ENCODE measurements at regions not wholly inside any gene's neighbourhood (a gene's known extent, or its start where the extent isn't known, plus 50 kb on each side); places are given as distances from the start of the nearest gene placed in this dataset.
A peak's percentile ranks its signal among the peaks of the same experiment; 100 is the strongest.

- intact Hi-C loops (cut with DNase I) = no loop called here
- no peaks in the 10 kb centered on the region for H3K9me3 ChIP-seq
- H3K4me3 ChIP-seq = no peak overlapping the region
- no peak overlapping the region for H3K27ac ChIP-seq
- H3K4me1 ChIP-seq (replicated peaks) = no peaks in the 10 kb centered on the region
- no peaks in the 10 kb centered on the region for H3K36me3 ChIP-seq
- no peaks in the 10 kb centered on the region for H3K27me3 ChIP-seq (replicated peaks; ENCODE audit: insufficient read depth)
- 42% methylated on average over 3 of the region's 3 CpGs for WGBS
- TF ChIP-seq POLR2A (IDR thresholded peaks at IDR 0.05) (no peak), POLR2AphosphoS5 (IDR thresholded peaks at IDR 0.05) (no peak)
- TF ChIP-seq, protein P1, sequence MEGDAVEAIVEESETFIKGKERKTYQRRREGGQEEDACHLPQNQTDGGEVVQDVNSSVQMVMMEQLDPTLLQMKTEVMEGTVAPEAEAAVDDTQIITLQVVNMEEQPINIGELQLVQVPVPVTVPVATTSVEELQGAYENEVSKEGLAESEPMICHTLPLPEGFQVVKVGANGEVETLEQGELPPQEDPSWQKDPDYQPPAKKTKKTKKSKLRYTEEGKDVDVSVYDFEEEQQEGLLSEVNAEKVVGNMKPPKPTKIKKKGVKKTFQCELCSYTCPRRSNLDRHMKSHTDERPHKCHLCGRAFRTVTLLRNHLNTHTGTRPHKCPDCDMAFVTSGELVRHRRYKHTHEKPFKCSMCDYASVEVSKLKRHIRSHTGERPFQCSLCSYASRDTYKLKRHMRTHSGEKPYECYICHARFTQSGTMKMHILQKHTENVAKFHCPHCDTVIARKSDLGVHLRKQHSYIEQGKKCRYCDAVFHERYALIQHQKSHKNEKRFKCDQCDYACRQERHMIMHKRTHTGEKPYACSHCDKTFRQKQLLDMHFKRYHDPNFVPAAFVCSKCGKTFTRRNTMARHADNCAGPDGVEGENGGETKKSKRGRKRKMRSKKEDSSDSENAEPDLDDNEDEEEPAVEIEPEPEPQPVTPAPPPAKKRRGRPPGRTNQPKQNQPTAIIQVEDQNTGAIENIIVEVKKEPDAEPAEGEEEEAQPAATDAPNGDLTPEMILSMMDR (IDR thresholded peaks at IDR 0.05) = no peak
- DNase-seq (ENCODE audit: low spot score) = no peak
Observed at GRCh38 chr12:21026302-21026701, 104.7 kb upstream of the SLCO1B1 start.

GRCh38 chr12:21054334-21054733 is 76.7 kb upstream of the SLCO1B1 start:
- H3K27me3 ChIP-seq (replicated peaks; ENCODE audit: insufficient read depth) = no peaks in the 10 kb centered on the region
- H3K36me3 ChIP-seq = no peaks in the 10 kb centered on the region
- H3K9me3 ChIP-seq = no peaks in the 10 kb centered on the region
- no peak overlapping the region for H3K27ac ChIP-seq
- H3K4me1 ChIP-seq (replicated peaks) = no peaks in the 10 kb centered on the region
- TF ChIP-seq POLR2A (IDR thresholded peaks at IDR 0.05) = no peak
- TF ChIP-seq, protein P1 (IDR thresholded peaks at IDR 0.05) = no peak
- TF ChIP-seq POLR2AphosphoS5 (IDR thresholded peaks at IDR 0.05) = no peak
- WGBS = 49% methylated on average over 4 of the region's 4 CpGs
- no peak for DNase-seq (ENCODE audit: low spot score)
- intact Hi-C loops (cut with DNase I) = no loop called here
- H3K4me3 ChIP-seq = no peak overlapping the region

- intact Hi-C loops (cut with DNase I) = no loop called here
- TF ChIP-seq POLR2AphosphoS5 (IDR thresholded peaks at IDR 0.05) (no peak), POLR2A (IDR thresholded peaks at IDR 0.05) (no peak)
- TF ChIP-seq, protein P1 (IDR thresholded peaks at IDR 0.05) = peak in 1 of 4 experiments; percentile 52
Observed at GRCh38 chr12:21065845-21066244, 65.1 kb upstream of the SLCO1B1 start.

DNA sequence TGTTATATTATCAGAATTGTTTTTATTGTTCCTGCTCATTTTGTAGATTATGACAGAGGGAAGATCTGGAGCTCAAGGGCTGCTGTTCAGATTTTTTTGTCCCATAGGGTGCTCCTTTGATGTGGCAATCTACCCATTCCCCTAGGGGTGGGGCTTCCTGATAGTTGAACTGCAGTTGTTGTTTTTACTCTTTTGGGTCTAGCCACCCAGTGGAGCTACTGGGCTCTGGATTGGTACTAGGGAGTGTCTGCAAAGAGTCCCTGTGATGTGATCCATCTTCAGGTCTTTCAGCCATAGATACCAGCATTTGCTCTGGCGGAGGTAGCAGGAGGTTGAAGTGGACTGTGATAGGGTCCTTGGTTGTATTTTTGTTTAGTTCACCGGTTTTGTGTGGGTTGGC is 57.9 kb upstream of the SLCO1B1 start:
- TF ChIP-seq, protein P1 (IDR thresholded peaks at IDR 0.05) = no peak
- TF ChIP-seq POLR2AphosphoS5 (IDR thresholded peaks at IDR 0.05) (no peak), POLR2A (IDR thresholded peaks at IDR 0.05) (no peak)
- no peak overlapping the region for H3K4me3 ChIP-seq
- no peaks in the 10 kb centered on the region for H3K27me3 ChIP-seq (replicated peaks; ENCODE audit: insufficient read depth)
- intact Hi-C loops (cut with DNase I) = no loop called here
- WGBS = 79% methylated on average over 2 of the region's 2 CpGs
- no peaks in the 10 kb centered on the region for H3K36me3 ChIP-seq
- H3K9me3 ChIP-seq = no peaks in the 10 kb centered on the region
- no peaks in the 10 kb centered on the region for H3K4me1 ChIP-seq (replicated peaks)
- H3K27ac ChIP-seq = no peak overlapping the region
- no peak for DNase-seq (ENCODE audit: low spot score)

More at GRCh38 chr12:21065845-21066244, 65.1 kb upstream of the SLCO1B1 start:
- peak; percentile 8 for DNase-seq (ENCODE audit: low spot score)
- no peak overlapping the region for H3K27ac ChIP-seq
- no peaks in the 10 kb centered on the region for H3K9me3 ChIP-seq
- H3K4me1 ChIP-seq (replicated peaks) = no peaks in the 10 kb centered on the region
- H3K27me3 ChIP-seq (replicated peaks; ENCODE audit: insufficient read depth) = no peaks in the 10 kb centered on the region
- no peaks in the 10 kb centered on the region for H3K36me3 ChIP-seq
- no peak overlapping the region for H3K4me3 ChIP-seq

DNA sequence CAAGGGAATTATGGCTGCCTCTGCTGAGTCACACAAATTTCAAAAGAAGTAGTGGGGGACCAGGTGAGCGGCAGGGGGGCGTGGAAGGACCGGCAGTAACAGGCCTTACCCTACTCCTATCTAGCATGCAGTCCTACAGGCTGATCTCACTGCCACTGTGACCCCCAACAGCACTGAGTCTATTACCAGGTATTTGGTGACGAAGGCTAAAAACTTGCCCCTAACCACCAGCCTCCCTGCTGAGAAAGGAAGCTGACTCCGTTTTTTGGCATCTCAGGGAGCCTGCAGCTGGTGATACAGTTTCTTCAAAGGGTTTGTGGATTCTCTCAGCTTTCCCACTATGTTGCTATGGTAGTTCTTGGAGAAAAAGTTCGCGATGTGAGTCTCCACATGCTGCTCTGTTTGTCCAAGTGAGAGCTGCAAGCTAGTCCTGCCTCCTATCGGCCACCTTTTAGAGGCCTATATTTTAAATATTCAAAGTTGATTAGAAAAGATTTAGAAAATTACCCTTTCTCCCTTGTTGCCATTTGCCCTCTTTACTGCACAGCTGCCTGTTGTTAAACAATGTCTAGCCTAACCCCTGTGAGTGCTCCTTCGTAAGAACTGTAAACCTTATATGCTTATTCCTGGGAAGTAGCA is 57.1 kb upstream of the SLCO1B1 start:
- H3K9me3 ChIP-seq = no peaks in the 10 kb centered on the region
- WGBS = 84% methylated on average over 9 of the region's 9 CpGs
- intact Hi-C loops (cut with DNase I) = no loop called here
- TF ChIP-seq, protein P1 (IDR thresholded peaks at IDR 0.05) = no peak
- no peak for TF ChIP-seq POLR2A (IDR thresholded peaks at IDR 0.05)
- TF ChIP-seq POLR2AphosphoS5 (IDR thresholded peaks at IDR 0.05) = no peak
- no peak overlapping the region for H3K27ac ChIP-seq
- H3K36me3 ChIP-seq = no peaks in the 10 kb centered on the region
- H3K4me3 ChIP-seq = no peak overlapping the region
- no peaks in the 10 kb centered on the region for H3K27me3 ChIP-seq (replicated peaks; ENCODE audit: insufficient read depth)
- no peak for DNase-seq (ENCODE audit: low spot score)
- H3K4me1 ChIP-seq (replicated peaks) = no peaks in the 10 kb centered on the region
